GM19238 (cell line): ENCODE measurements at regions not wholly inside any gene's neighbourhood (a gene's known extent, or its start where the extent isn't known, plus 50 kb on each side); places are given as distances from the start of the nearest gene placed in this dataset.

Experiments
- DNase-seq: peaks from one replicate; pipeline ENCODE4 v3.0.0; 2011; ENCODE audit warnings: low spot score; ENCODE audit not compliant: insufficient read length

- DNase-seq, result no peak
These were observed 296.9 kb upstream of the ZC3H12C start for GRCh38 chr11:109796253-109796652.

GRCh38 chr11:109798521-109798920 is 294.7 kb upstream of the ZC3H12C start:
- no peak for DNase-seq

GRCh38 chr11:109799604-109800003 is 293.6 kb upstream of the ZC3H12C start:
- DNase-seq, result no peak

GRCh38 chr11:109804911-109805310 is 288.3 kb upstream of the ZC3H12C start:
- DNase-seq, result no peak

GRCh38 chr11:109806205-109806604 is 287.0 kb upstream of the ZC3H12C start:
- no peak for DNase-seq

GRCh38 chr11:109808569-109808968 is 284.6 kb upstream of the ZC3H12C start:
- DNase-seq, result no peak

GRCh38 chr11:109814824-109815223 is 278.4 kb upstream of the ZC3H12C start:
- DNase-seq, result no peak

GRCh38 chr11:109815500-109816150 is 277.6 kb upstream of the ZC3H12C start:
- no peak for DNase-seq

- DNase-seq, result no peak
These were observed 274.9 kb upstream of the ZC3H12C start for GRCh38 chr11:109818290-109818689.

GRCh38 chr11:109819410-109819809 is 273.8 kb upstream of the ZC3H12C start:
- DNase-seq, result no peak

GRCh38 chr11:109821511-109821910 is 271.7 kb upstream of the ZC3H12C start:
- DNase-seq, result no peak

- DNase-seq, result no peak
These were observed 270.6 kb upstream of the ZC3H12C start for GRCh38 chr11:109822436-109823102.

GRCh38 chr11:109828387-109828786 is 264.8 kb upstream of the ZC3H12C start:
- DNase-seq, result no peak

GRCh38 chr11:109838026-109838425 is 255.2 kb upstream of the ZC3H12C start:
- DNase-seq, result no peak

GRCh38 chr11:109845437-109845836 is 247.8 kb upstream of the ZC3H12C start:
- DNase-seq, result no peak

- DNase-seq, result no peak
These were observed 245.6 kb upstream of the ZC3H12C start for GRCh38 chr11:109847621-109848020.

GRCh38 chr11:109849051-109849450 is 244.1 kb upstream of the ZC3H12C start:
- no peak for DNase-seq

- no peak for DNase-seq
These were observed 243.2 kb upstream of the ZC3H12C start for GRCh38 chr11:109849946-109850345.

GRCh38 chr11:109851780-109852390 is 241.3 kb upstream of the ZC3H12C start:
- no peak for DNase-seq

- DNase-seq, result no peak
These were observed 239.9 kb upstream of the ZC3H12C start for GRCh38 chr11:109853156-109853776.

GRCh38 chr11:109854731-109855130 is 238.5 kb upstream of the ZC3H12C start:
- DNase-seq, result no peak

- DNase-seq, result no peak
These were observed 236.3 kb upstream of the ZC3H12C start for GRCh38 chr11:109856928-109857327.
